ENCODE measurements at regions not wholly inside any gene's neighbourhood (a gene's known extent, or its start where the extent isn't known, plus 50 kb on each side); places are given as distances from the start of the nearest gene placed in this dataset.

- no peaks in the 10 kb centered on the region for H3K27me3 Mint-ChIP-seq (ENCODE audit: unreplicated experiment)
- BruUV-seq (replicated peaks): no TSS peak
- CTCF ChIA-PET: no interaction called here
Measured at GRCh38 chr4:134145369-134145768, 56.2 kb downstream of the PABPC4L start.

DNA sequence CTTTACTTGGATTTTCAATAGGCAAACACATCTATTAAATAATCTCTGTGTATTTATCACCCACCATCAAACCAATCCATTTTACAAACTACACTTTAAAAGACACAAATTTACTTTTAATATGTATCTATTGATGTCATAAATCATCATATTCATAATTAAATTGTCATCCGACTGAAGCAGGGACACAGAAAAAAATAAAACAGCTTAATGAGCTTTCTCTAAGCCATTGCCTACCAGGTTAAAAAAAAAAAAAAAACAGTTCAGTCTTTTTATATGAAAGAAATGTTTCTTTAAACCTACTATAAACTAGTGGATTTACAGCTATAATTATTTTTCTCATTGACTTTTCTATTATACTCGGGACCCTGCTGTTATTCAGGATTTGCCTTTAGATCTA lies 57.3 kb downstream of the PABPC4L start:
- H3K4me3 Mint-ChIP-seq (ENCODE audit: low read depth, unreplicated experiment): no peak overlapping the region
- CTCF ChIA-PET: no interaction called here
- no peaks in the 10 kb centered on the region for H3K4me1 Mint-ChIP-seq (ENCODE audit: low read depth, unreplicated experiment)
- DNase-seq: no peak
- H3K9me3 Mint-ChIP-seq (ENCODE audit: low read depth, unreplicated experiment): no peaks in the 10 kb centered on the region
- intact Hi-C loops (cut with micrococcal nuclease; ENCODE audit: unreplicated experiment): no loop called here
- no peak overlapping the region for H3K27ac Mint-ChIP-seq (ENCODE audit: unreplicated experiment)
- no TSS peak for BruUV-seq (replicated peaks)
- H3K27me3 Mint-ChIP-seq (ENCODE audit: unreplicated experiment): no peaks in the 10 kb centered on the region
- TF ChIP-seq CTCF (IDR thresholded peaks at IDR 0.05; ENCODE audit: unreplicated experiment): no peak
- H3K36me3 Mint-ChIP-seq (ENCODE audit: insufficient read depth, unreplicated experiment): no peaks in the 10 kb centered on the region

More at GRCh38 chr4:134145369-134145768, 56.2 kb downstream of the PABPC4L start:
- Mint-ChIP-seq H3K4me1 (ENCODE audit: low read depth, unreplicated experiment) (no peaks in the 10 kb centered on the region), H3K4me3 (ENCODE audit: low read depth, unreplicated experiment) (no peak overlapping the region), H3K9me3 (ENCODE audit: low read depth, unreplicated experiment) (no peaks in the 10 kb centered on the region), H3K36me3 (ENCODE audit: insufficient read depth, unreplicated experiment) (no peaks in the 10 kb centered on the region), H3K27ac (ENCODE audit: unreplicated experiment) (no peak overlapping the region)
- intact Hi-C loops (cut with micrococcal nuclease; ENCODE audit: unreplicated experiment): no loop called here
- DNase-seq: no peak
- no peak for TF ChIP-seq CTCF (IDR thresholded peaks at IDR 0.05; ENCODE audit: unreplicated experiment)

- Mint-ChIP-seq H3K27ac (ENCODE audit: unreplicated experiment) (no peak overlapping the region), H3K27me3 (ENCODE audit: unreplicated experiment) (no peaks in the 10 kb centered on the region), H3K9me3 (ENCODE audit: low read depth, unreplicated experiment) (no peaks in the 10 kb centered on the region), H3K36me3 (ENCODE audit: insufficient read depth, unreplicated experiment) (no peaks in the 10 kb centered on the region), H3K4me1 (ENCODE audit: low read depth, unreplicated experiment) (no peaks in the 10 kb centered on the region), H3K4me3 (ENCODE audit: low read depth, unreplicated experiment) (no peak overlapping the region)
- CTCF ChIA-PET: no interaction called here
- BruUV-seq (replicated peaks): no TSS peak
- intact Hi-C loops (cut with micrococcal nuclease; ENCODE audit: unreplicated experiment): no loop called here
- TF ChIP-seq CTCF (IDR thresholded peaks at IDR 0.05; ENCODE audit: unreplicated experiment): no peak
- no peak for DNase-seq
Measured at GRCh38 chr4:134141728-134142127, 59.9 kb downstream of the PABPC4L start.

DNA sequence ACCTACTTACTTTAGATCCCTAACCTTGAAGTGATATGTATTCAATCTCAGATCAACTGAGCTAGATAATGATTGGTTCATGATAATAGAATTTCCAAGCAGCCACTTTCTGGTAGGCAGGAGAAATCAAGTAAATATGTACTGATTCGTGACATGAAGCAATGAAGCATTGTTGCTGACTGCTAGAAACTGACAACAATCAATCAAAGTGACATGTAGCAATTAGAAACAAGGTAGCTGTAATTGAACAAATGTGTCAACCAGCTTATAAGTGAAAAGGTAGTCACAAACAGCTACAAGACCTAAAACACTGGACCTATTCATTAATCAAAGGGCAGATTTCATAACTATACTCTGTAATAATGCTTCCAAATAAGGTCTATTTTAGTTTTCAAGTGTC lies 62.4 kb downstream of the PABPC4L start:
- CTCF ChIA-PET: no interaction called here
- Mint-ChIP-seq H3K4me1 (ENCODE audit: low read depth, unreplicated experiment) (no peaks in the 10 kb centered on the region), H3K9me3 (ENCODE audit: low read depth, unreplicated experiment) (no peaks in the 10 kb centered on the region), H3K27me3 (ENCODE audit: unreplicated experiment) (no peaks in the 10 kb centered on the region), H3K4me3 (ENCODE audit: low read depth, unreplicated experiment) (no peak overlapping the region), H3K27ac (ENCODE audit: unreplicated experiment) (no peak overlapping the region), H3K36me3 (ENCODE audit: insufficient read depth, unreplicated experiment) (no peaks in the 10 kb centered on the region)
- DNase-seq: no peak
- BruUV-seq (replicated peaks): no TSS peak
- intact Hi-C loops (cut with micrococcal nuclease; ENCODE audit: unreplicated experiment): no loop called here
- TF ChIP-seq CTCF (IDR thresholded peaks at IDR 0.05; ENCODE audit: unreplicated experiment): no peak

Data from Calu3 (cell line).